SK-N-SH (cell line): ENCODE measurements at regions not wholly inside any gene's neighbourhood (a gene's known extent, or its start where the extent isn't known, plus 50 kb on each side); places are given as distances from the start of the nearest gene placed in this dataset.

Source experiments
- CHD2 ChIP-seq: fragments of 150-350 bp; IDR thresholded peaks from 2 replicates; pipeline ENCODE4 v1.6.1; 2018; ENCODE audit warnings: low read length; ENCODE audit not compliant: partially characterized antibody
- CTCF ChIP-seq: fragments of 200-600 bp; sonication (generic); IDR thresholded peaks from 2 replicates; pipeline ENCODE4 v1.6.1; 2017; ENCODE audit warnings: antibody characterized with exemption, mild to moderate bottlenecking, moderate library complexity
- EZH2phosphoT487 ChIP-seq: fragments of 200-600 bp; sonication (generic); IDR thresholded peaks from 2 replicates; pipeline ENCODE4 v1.6.1; 2017; ENCODE audit warnings: low read depth, mixed run types, mild to moderate bottlenecking, antibody characterized with exemption, moderate library complexity, borderline replicate concordance
- GABPA ChIP-seq: IDR thresholded peaks from 2 replicates; pipeline ENCODE4 v1.4.0; 2012; ENCODE audit warnings: low read depth, mild to moderate bottlenecking
- MAX ChIP-seq: IDR thresholded peaks from 2 replicates; pipeline ENCODE4 v1.4.0; 2012; ENCODE audit warnings: low read depth
- MEF2A ChIP-seq: IDR thresholded peaks from 2 replicates; pipeline ENCODE4 v1.4.0; 2012; ENCODE audit warnings: low read depth, borderline replicate concordance
- POLR2AphosphoS5 ChIP-seq: IDR thresholded peaks from 2 replicates; pipeline ENCODE4 v1.6.1; 2012; ENCODE audit warnings: low read depth, low read length
- RAD21 ChIP-seq: IDR thresholded peaks from 2 replicates; pipeline ENCODE4 v1.6.1; 2012; ENCODE audit warnings: mild to moderate bottlenecking, low read length
- REST ChIP-seq: IDR thresholded peaks from 2 replicates; pipeline ENCODE4 v1.6.1; 2012; ENCODE audit warnings: mild to moderate bottlenecking, low read depth, low read length, moderate library complexity
- TAF1 ChIP-seq: IDR thresholded peaks from 2 replicates; pipeline ENCODE4 v1.6.1; 2012; ENCODE audit warnings: low read depth, mild to moderate bottlenecking, low read length, moderate library complexity, borderline replicate concordance
- TCF12 ChIP-seq: IDR thresholded peaks from 2 replicates; pipeline ENCODE4 v1.4.0; 2012
- YY1 ChIP-seq: IDR thresholded peaks from 2 replicates; pipeline ENCODE4 v1.4.0; 2012; ENCODE audit warnings: low read depth, mild to moderate bottlenecking

- TF ChIP-seq CTCF (no peak), YY1 (no peak), GABPA (no peak), TCF12 (no peak), REST (no peak), POLR2AphosphoS5 (no peak), EZH2phosphoT487 (no peak), RAD21 (no peak), MEF2A (no peak), TAF1 (no peak), CHD2 (no peak), MAX (no peak)
Measured at GRCh38 chr14:37673439-37673838, 78.0 kb downstream of the TTC6 start.
